ENCODE measurements at regions not wholly inside any gene's neighbourhood (a gene's known extent, or its start where the extent isn't known, plus 50 kb on each side); places are given as distances from the start of the nearest gene placed in this dataset.

GRCh38 chr3:71974786-71975185, 189.8 kb upstream of the PROK2 start:
- no peak for TF ChIP-seq CTCF (IDR thresholded peaks at IDR 0.05)
- TF ChIP-seq POLR2A (IDR thresholded peaks at IDR 0.05) = no peak

All from right lobe of liver (tissue), 4 donors.